Ishikawa (cell line): ENCODE measurements at regions not wholly inside any gene's neighbourhood (a gene's known extent, or its start where the extent isn't known, plus 50 kb on each side); places are given as distances from the start of the nearest gene placed in this dataset.

ENCODE experiments used
- CEBPB ChIP-seq: IDR thresholded peaks from 2 replicates; pipeline ENCODE4 v1.6.1; 2012
- CREB1 ChIP-seq: IDR thresholded peaks from 2 replicates; pipeline ENCODE4 v1.6.1; 2012; ENCODE audit warnings: low read depth
- EGR1 ChIP-seq: IDR thresholded peaks from 2 replicates; pipeline ENCODE4 v1.6.1; 2012
- EP300 ChIP-seq: IDR thresholded peaks from 2 replicates; pipeline ENCODE4 v1.6.1; 2012; ENCODE audit warnings: borderline replicate concordance
- FOXM1 ChIP-seq: IDR thresholded peaks from 2 replicates; pipeline ENCODE4 v1.6.1; 2012; ENCODE audit warnings: low read depth, borderline replicate concordance
- NFIC ChIP-seq: IDR thresholded peaks from 2 replicates; pipeline ENCODE4 v1.6.1; 2012
- RAD21 ChIP-seq: IDR thresholded peaks from 2 replicates; pipeline ENCODE4 v1.6.1; 2012; ENCODE audit warnings: low read depth
- TAF1 ChIP-seq: IDR thresholded peaks from 2 replicates; pipeline ENCODE4 v1.6.1; 2012; ENCODE audit warnings: low read depth, mild to moderate bottlenecking
- TCF12 ChIP-seq: IDR thresholded peaks from 2 replicates; pipeline ENCODE4 v1.6.1; 2012; ENCODE audit warnings: low read depth
- TEAD4 ChIP-seq: IDR thresholded peaks from 2 replicates; pipeline ENCODE4 v1.6.1; 2012
- YY1 ChIP-seq: IDR thresholded peaks from 2 replicates; pipeline ENCODE4 v1.6.1; 2012; ENCODE audit warnings: low read depth
- ZBTB7A ChIP-seq: IDR thresholded peaks from 2 replicates; pipeline ENCODE4 v1.6.1; 2012; ENCODE audit warnings: low read depth
- TF ChIP-seq, protein P1 (sequence below): IDR thresholded peaks from 2 replicates; pipeline ENCODE4 v1.6.1; 2012
- TF ChIP-seq, protein P2 (sequence below): IDR thresholded peaks from 2 replicates; pipeline ENCODE4 v1.6.1; 2012; ENCODE audit warnings: low read depth, mild to moderate bottlenecking
- TF ChIP-seq, protein P3 (sequence below): IDR thresholded peaks from 2 replicates; pipeline ENCODE4 v1.6.1; 2012

- TF ChIP-seq, protein P1, sequence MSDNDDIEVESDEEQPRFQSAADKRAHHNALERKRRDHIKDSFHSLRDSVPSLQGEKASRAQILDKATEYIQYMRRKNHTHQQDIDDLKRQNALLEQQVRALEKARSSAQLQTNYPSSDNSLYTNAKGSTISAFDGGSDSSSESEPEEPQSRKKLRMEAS = no peak
- no peak for TF ChIP-seq TAF1
- no peak for TF ChIP-seq CEBPB
- no peak for TF ChIP-seq EGR1
- no peak for TF ChIP-seq NFIC
- no peak for TF ChIP-seq ZBTB7A
- TF ChIP-seq CREB1 = no peak
- no peak for TF ChIP-seq TEAD4
- TF ChIP-seq EP300 = no peak
Observed at GRCh38 chr14:104518659-104519350, 60.8 kb upstream of the C14orf180 start.

GRCh38 chr14:104519721-104520120 lies 59.8 kb upstream of the C14orf180 start:
- TF ChIP-seq, protein P2, sequence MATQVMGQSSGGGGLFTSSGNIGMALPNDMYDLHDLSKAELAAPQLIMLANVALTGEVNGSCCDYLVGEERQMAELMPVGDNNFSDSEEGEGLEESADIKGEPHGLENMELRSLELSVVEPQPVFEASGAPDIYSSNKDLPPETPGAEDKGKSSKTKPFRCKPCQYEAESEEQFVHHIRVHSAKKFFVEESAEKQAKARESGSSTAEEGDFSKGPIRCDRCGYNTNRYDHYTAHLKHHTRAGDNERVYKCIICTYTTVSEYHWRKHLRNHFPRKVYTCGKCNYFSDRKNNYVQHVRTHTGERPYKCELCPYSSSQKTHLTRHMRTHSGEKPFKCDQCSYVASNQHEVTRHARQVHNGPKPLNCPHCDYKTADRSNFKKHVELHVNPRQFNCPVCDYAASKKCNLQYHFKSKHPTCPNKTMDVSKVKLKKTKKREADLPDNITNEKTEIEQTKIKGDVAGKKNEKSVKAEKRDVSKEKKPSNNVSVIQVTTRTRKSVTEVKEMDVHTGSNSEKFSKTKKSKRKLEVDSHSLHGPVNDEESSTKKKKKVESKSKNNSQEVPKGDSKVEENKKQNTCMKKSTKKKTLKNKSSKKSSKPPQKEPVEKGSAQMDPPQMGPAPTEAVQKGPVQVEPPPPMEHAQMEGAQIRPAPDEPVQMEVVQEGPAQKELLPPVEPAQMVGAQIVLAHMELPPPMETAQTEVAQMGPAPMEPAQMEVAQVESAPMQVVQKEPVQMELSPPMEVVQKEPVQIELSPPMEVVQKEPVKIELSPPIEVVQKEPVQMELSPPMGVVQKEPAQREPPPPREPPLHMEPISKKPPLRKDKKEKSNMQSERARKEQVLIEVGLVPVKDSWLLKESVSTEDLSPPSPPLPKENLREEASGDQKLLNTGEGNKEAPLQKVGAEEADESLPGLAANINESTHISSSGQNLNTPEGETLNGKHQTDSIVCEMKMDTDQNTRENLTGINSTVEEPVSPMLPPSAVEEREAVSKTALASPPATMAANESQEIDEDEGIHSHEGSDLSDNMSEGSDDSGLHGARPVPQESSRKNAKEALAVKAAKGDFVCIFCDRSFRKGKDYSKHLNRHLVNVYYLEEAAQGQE = no peak
- no peak for TF ChIP-seq TEAD4

DNA sequence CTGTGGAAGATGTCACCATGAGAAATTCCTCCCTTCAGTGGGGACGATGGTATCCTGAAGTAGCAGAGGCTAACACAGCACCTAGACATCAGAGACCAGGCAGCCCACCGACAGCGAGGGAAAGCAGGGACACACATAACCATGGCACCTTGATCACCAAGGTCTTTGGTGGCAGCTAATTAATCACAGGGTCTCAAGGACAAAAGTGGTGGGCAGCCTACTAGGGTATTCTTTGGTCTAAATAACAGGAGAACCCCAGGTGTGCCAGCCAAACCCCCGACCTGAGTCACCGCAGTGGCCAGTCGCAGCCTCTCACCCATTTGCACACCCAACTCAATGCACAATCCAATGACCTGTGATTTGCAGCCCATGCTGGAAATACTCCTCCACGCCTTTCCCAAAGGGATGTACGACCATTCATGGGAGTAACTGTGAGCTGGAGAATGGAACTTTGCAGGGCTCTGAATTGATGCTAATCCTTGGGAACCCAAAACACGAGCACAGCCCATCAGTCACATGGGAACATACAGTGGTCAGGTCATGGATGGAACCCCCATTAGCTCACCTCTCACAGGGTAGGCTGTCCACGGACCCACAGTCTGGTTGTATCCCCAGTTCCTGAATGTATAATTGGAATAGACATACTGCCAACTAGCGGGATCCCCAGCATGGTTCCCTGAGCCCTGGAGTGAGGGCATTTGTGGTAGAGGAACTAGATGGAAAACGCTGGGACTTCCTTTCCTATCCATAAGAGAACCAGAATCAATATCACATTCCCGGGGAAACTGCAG lies 58.7 kb upstream of the C14orf180 start:
- TF ChIP-seq, protein P1 = no peak

GRCh38 chr14:104521816-104522745 lies 57.5 kb upstream of the C14orf180 start:
- TF ChIP-seq FOXM1 (no peak), CREB1 (no peak), ZBTB7A (no peak), EGR1 (no peak)
- TF ChIP-seq, protein P1 = no peak
- TF ChIP-seq, protein P3, sequence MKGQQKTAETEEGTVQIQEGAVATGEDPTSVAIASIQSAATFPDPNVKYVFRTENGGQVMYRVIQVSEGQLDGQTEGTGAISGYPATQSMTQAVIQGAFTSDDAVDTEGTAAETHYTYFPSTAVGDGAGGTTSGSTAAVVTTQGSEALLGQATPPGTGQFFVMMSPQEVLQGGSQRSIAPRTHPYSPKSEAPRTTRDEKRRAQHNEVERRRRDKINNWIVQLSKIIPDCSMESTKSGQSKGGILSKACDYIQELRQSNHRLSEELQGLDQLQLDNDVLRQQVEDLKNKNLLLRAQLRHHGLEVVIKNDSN = no peak

DNA sequence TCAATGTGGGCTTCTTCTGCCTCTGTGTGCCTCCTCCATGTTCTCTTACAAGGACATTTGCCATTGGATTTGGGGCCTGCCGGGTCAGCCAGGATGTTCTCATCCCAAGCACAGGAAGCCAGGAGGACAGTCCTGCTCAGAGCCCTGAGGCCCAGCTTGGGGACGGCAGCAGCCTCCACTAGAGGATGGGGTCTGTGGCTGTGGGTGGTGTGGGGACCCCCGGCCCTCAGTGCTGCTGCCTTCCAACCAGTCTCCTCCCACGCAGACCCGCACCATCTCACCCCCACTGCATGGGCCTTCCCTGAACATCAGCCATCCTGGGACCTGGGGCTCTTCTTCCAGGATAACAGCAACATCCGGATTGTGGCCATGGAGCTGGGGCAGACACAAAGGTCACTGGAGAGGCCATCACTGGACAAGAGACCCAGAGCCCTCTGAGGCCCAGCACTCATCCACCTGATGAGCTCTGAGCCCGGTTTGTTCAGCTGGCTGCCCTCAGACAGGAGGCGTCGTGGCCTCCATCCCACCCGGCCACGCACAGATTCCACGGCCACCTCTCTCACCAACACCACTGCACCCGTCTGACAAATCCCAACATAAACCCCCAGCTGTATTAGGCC lies 56.5 kb upstream of the C14orf180 start:
- TF ChIP-seq NFIC (no peak), EGR1 (no peak)
- TF ChIP-seq, protein P3 = no peak

- no peak for TF ChIP-seq TAF1
- TF ChIP-seq CREB1 = no peak
- no peak for TF ChIP-seq NFIC
- TF ChIP-seq FOXM1 = no peak
- TF ChIP-seq, protein P1 = no peak
- no peak for TF ChIP-seq EP300
- no peak for TF ChIP-seq TCF12
- no peak for TF ChIP-seq ZBTB7A
- TF ChIP-seq, protein P3 = no peak
- no peak for TF ChIP-seq RAD21
- TF ChIP-seq TEAD4 = no peak
- TF ChIP-seq YY1 = no peak
- TF ChIP-seq CEBPB = no peak
- TF ChIP-seq, protein P2 = no peak
- no peak for TF ChIP-seq EGR1
Observed at GRCh38 chr14:104523546-104523935, 56.0 kb upstream of the C14orf180 start.
